SK-N-SH (cell line): ENCODE measurements at regions not wholly inside any gene's neighbourhood (a gene's known extent, or its start where the extent isn't known, plus 50 kb on each side); places are given as distances from the start of the nearest gene placed in this dataset.

ENCODE experiments used
- JUND ChIP-seq: IDR thresholded peaks from 2 replicates; pipeline ENCODE4 v1.4.0; 2012
- MXI1 ChIP-seq: IDR thresholded peaks from 2 replicates; pipeline ENCODE4 v1.6.1; 2012; ENCODE audit warnings: mild to moderate bottlenecking, low read depth, low read length, improper control_type of control experiment
- NFIC ChIP-seq: IDR thresholded peaks from 2 replicates; pipeline ENCODE4 v1.4.0; 2012; ENCODE audit warnings: borderline replicate concordance
- REST ChIP-seq: IDR thresholded peaks from 2 replicates; pipeline ENCODE4 v1.6.1; 2012; ENCODE audit warnings: mild to moderate bottlenecking, low read depth, low read length, moderate library complexity
- TAF1 ChIP-seq: IDR thresholded peaks from 2 replicates; pipeline ENCODE4 v1.6.1; 2012; ENCODE audit warnings: low read depth, mild to moderate bottlenecking, low read length, moderate library complexity, borderline replicate concordance
- TF ChIP-seq, protein P1 (sequence below): fragments of 200-600 bp; sonication (generic); IDR thresholded peaks from 2 replicates; pipeline ENCODE4 v1.6.1; 2017; ENCODE audit warnings: antibody characterized with exemption, mild to moderate bottlenecking, moderate library complexity
- TF ChIP-seq, protein P2 (sequence below): fragments of 150-350 bp; IDR thresholded peaks from 2 replicates; pipeline ENCODE4 v1.6.1; 2017; ENCODE audit warnings: antibody characterized with exemption, low read length, low read depth, borderline replicate concordance

- TF ChIP-seq, protein P1, sequence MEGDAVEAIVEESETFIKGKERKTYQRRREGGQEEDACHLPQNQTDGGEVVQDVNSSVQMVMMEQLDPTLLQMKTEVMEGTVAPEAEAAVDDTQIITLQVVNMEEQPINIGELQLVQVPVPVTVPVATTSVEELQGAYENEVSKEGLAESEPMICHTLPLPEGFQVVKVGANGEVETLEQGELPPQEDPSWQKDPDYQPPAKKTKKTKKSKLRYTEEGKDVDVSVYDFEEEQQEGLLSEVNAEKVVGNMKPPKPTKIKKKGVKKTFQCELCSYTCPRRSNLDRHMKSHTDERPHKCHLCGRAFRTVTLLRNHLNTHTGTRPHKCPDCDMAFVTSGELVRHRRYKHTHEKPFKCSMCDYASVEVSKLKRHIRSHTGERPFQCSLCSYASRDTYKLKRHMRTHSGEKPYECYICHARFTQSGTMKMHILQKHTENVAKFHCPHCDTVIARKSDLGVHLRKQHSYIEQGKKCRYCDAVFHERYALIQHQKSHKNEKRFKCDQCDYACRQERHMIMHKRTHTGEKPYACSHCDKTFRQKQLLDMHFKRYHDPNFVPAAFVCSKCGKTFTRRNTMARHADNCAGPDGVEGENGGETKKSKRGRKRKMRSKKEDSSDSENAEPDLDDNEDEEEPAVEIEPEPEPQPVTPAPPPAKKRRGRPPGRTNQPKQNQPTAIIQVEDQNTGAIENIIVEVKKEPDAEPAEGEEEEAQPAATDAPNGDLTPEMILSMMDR = no peak
- TF ChIP-seq MXI1 (no peak), NFIC (no peak), REST (no peak), JUND (no peak), TAF1 (no peak)
- TF ChIP-seq, protein P2, sequence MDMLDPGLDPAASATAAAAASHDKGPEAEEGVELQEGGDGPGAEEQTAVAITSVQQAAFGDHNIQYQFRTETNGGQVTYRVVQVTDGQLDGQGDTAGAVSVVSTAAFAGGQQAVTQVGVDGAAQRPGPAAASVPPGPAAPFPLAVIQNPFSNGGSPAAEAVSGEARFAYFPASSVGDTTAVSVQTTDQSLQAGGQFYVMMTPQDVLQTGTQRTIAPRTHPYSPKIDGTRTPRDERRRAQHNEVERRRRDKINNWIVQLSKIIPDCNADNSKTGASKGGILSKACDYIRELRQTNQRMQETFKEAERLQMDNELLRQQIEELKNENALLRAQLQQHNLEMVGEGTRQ = no peak
Observed at GRCh38 chr3:34000301-34000700, 201.9 kb downstream of the PDCD6IP start.
